B cell (primary cell): ENCODE measurements at regions not wholly inside any gene's neighbourhood (a gene's known extent, or its start where the extent isn't known, plus 50 kb on each side); places are given as distances from the start of the nearest gene placed in this dataset.

Experiments
- ATAC-seq: fragments of 200-7000 bp; cut with Tn5 transposase; one replicate; pipeline ENCODE4 v1.10.0; 2021; ENCODE audit warnings: low read depth, mild to moderate bottlenecking, moderate number of reproducible peaks, moderate library complexity
- CTCF ChIA-PET: fragments of 350-600 bp; sonication (Branson Sonifier 250); formaldehyde crosslinking; loops from one replicate; lab custom pipeline; 2021; ENCODE audit warnings: antibody characterized with exemption, inconsistent platforms; lab: Charles Lee
- POLR2A ChIA-PET: fragments of 350-600 bp; sonication (Branson Sonifier 250); formaldehyde crosslinking; loops from one replicate; lab custom pipeline; 2021; ENCODE audit warnings: antibody characterized with exemption; lab: Charles Lee
- DNase-seq: peaks from one replicate; pipeline ENCODE4 v3.0.0; 2013
- H2AFZ ChIP-seq: 2 replicates; pipeline ENCODE4 v1.6.1; 2012; ENCODE audit warnings: mild to moderate bottlenecking, low read depth, low read length; ENCODE audit not compliant: insufficient read depth, poor library complexity, severe bottlenecking
- H3K27ac ChIP-seq, 2 donors: 1 replicate in 1 of 2; 2 replicates in 1 of 2; pipeline ENCODE4 v1.5.1; 2012 to 2013; ENCODE audit warnings: low read length in 2 of 2, mild to moderate bottlenecking in 2 of 2, moderate library complexity in 1 of 2
- H3K27me3 ChIP-seq, 4 experiments: fragments of 200-600 bp in 1 of 4; sonication (generic) in 1 of 4; replicated peaks in 1 of 4; 1 replicate in 2 of 4; 2 replicates in 2 of 4; pipeline versions ENCODE4 v1.6.1 to v1.7.0; 2013 to 2016; ENCODE audit warnings: low read length in 3 of 4, mild to moderate bottlenecking in 2 of 4, mixed read lengths in 1 of 4, moderate library complexity in 1 of 4; ENCODE audit not compliant: insufficient read depth in 4 of 4, control insufficient read depth in 3 of 4; ENCODE audit errors: control extremely low read depth in 1 of 4
- H3K36me3 ChIP-seq, 2 experiments: replicated peaks in 1 of 2; 1 replicate in 1 of 2; 2 replicates in 1 of 2; pipeline versions ENCODE4 v1.6.1 to v1.7.1; 2013; ENCODE audit warnings: low read length in 1 of 2; ENCODE audit not compliant: insufficient read depth in 2 of 2, control insufficient read depth in 1 of 2; ENCODE audit errors: control extremely low read depth in 1 of 2, extremely low read depth in 1 of 2
- H3K4me1 ChIP-seq, 2 donors: fragments of 200-600 bp in 1 of 2; sonication (generic) in 1 of 2; 1 replicate in 1 of 2; 2 replicates in 1 of 2; pipeline versions ENCODE4 v1.5.1 to v1.6.1; 2013 to 2017; ENCODE audit warnings: low read length in 2 of 2; ENCODE audit not compliant: control insufficient read depth in 2 of 2, insufficient read depth in 2 of 2
- H3K4me2 ChIP-seq: replicated peaks from 2 replicates; pipeline ENCODE3; 2012; ENCODE audit warnings: mild to moderate bottlenecking, low read depth, low read length; ENCODE audit not compliant: poor library complexity, severe bottlenecking
- H3K4me3 ChIP-seq, 5 experiments: fragments of 200-600 bp in 1 of 5; sonication (generic) in 1 of 5; 1 replicate in 3 of 5; 2 replicates in 2 of 5; pipeline versions ENCODE4 v1.5.1 to v1.7.0; 2011 to 2016; ENCODE audit warnings: low read length in 4 of 5, mild to moderate bottlenecking in 4 of 5, low read depth in 2 of 5, control low read depth in 1 of 5, moderate library complexity in 1 of 5; ENCODE audit not compliant: insufficient read depth in 1 of 5; ENCODE audit errors: control extremely low read depth in 1 of 5, extremely low read depth in 1 of 5
- H3K79me2 ChIP-seq: fragments of 200-600 bp; sonication (generic); one replicate; pipeline ENCODE4 v1.6.0; 2016; ENCODE audit warnings: low read length; ENCODE audit not compliant: control insufficient read depth, insufficient read depth
- H3K9ac ChIP-seq: fragments of 200-600 bp; sonication (generic); 2 replicates; pipeline ENCODE4 v1.6.1; 2017; ENCODE audit warnings: mild to moderate bottlenecking, low read length, moderate library complexity
- H3K9me3 ChIP-seq, 3 donors: one replicate each; pipeline versions ENCODE4 v1.6.1 to v1.7.1; 2013; ENCODE audit warnings: low read length in 2 of 3; ENCODE audit not compliant: control insufficient read depth in 2 of 3, insufficient read depth in 1 of 3; ENCODE audit errors: control extremely low read depth in 1 of 3
- H4K20me1 ChIP-seq: 2 replicates; pipeline ENCODE4 v1.6.0; 2012; ENCODE audit warnings: mild to moderate bottlenecking, low read length; ENCODE audit not compliant: insufficient read depth, control insufficient read depth, poor library complexity, severe bottlenecking
- H3K27ac Mint-ChIP-seq: one replicate; pipeline ENCODE4 v1.8.0; 2021; ENCODE audit warnings: mixed read lengths
- H3K27me3 Mint-ChIP-seq: one replicate; pipeline ENCODE4 v1.8.0; 2021; ENCODE audit warnings: mixed read lengths
- H3K4me1 Mint-ChIP-seq: one replicate; pipeline ENCODE4 v1.8.0; 2021; ENCODE audit warnings: mixed read lengths
- H3K4me3 Mint-ChIP-seq: one replicate; pipeline ENCODE4 v1.8.0; 2021; ENCODE audit warnings: mixed read lengths
- H3K9me3 Mint-ChIP-seq: one replicate; pipeline ENCODE4 v1.8.0; 2022; ENCODE audit warnings: mixed read lengths; ENCODE audit not compliant: insufficient read depth
- EZH2 ChIP-seq: IDR thresholded peaks from 2 replicates; pipeline ENCODE4 v1.6.1; 2012; ENCODE audit warnings: borderline replicate concordance, low read depth, mild to moderate bottlenecking, moderate library complexity, low read length; ENCODE audit not compliant: insufficient read depth, poor library complexity, severe bottlenecking
- WGBS: methylation state at CpG from one replicate; pipeline ENCODE4 v1.1.5; 2013; ENCODE audit warnings: missing lambda C conversion rate; ENCODE audit not compliant: insufficient coverage; 5-methylcytosine and 5-hydroxymethylcytosine counted together
- intact Hi-C: fragments of 100-400 bp; cut with micrococcal nuclease; formaldehyde crosslinking; loops from one replicate; pipeline ENCODE4 v1.10.0; 2022
- TF ChIP-seq, protein P1 (sequence below): fragments of 200-600 bp; IDR thresholded peaks from one replicate; pipeline ENCODE4 v1.8.0; 2022; ENCODE audit warnings: antibody characterized with exemption, mild to moderate bottlenecking

DNA sequence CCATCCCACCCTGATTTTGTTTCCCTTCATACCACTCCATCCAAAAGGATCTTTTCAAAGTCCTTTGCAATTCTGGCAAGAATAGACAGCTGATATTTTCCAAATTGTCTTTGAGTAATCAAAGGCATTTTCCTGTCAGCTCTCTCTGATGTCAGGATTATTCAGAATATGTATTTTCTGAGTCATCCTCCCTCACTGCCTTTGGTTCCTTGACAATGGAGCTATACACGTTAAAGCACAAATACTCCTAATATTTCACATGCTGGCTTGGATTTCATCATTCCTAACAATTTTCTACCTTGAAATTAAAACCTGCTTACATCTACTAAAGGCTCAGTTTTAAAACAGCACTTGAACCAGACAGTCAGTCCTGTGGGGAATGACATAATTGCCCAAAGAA, 379.4 kb downstream of the GADD45G start:
- H4K20me1 ChIP-seq = no peaks in the 10 kb centered on the region
- CTCF ChIA-PET = interaction anchor here (0.6 kb wide), 1 partner anchor 428 kb away, joined by 3 read pairs; no protein-coding TSS in a partner anchor
- no peak overlapping the region for H3K27ac Mint-ChIP-seq
- H3K9me3 Mint-ChIP-seq = no peaks in the 10 kb centered on the region
- no peak overlapping the region for H3K27ac ChIP-seq
- no peaks in the 10 kb centered on the region for H3K27me3 ChIP-seq
- ATAC-seq (no peak), DNase-seq (no peak)
- H3K4me1 Mint-ChIP-seq = peaks cover 2% of the 10 kb centered on the region
- 73% methylated on average over 1 of the region's 1 CpG for WGBS
- H3K79me2 ChIP-seq = no peaks in the 10 kb centered on the region
- H3K4me3 ChIP-seq = no peak overlapping the region
- peaks cover 19% of the 10 kb centered on the region for H3K27me3 Mint-ChIP-seq
- H3K9ac ChIP-seq = no peak overlapping the region
- H3K9me3 ChIP-seq = no peaks in the 10 kb centered on the region
- H3K36me3 ChIP-seq = no peaks in the 10 kb centered on the region
- H3K4me3 Mint-ChIP-seq = no peak overlapping the region
- peaks cover 0 to 3% of the 10 kb centered on the region in 2 donors for H3K4me1 ChIP-seq
- H2AFZ ChIP-seq = no peak overlapping the region
- no peak for TF ChIP-seq EZH2
- TF ChIP-seq, protein P1, sequence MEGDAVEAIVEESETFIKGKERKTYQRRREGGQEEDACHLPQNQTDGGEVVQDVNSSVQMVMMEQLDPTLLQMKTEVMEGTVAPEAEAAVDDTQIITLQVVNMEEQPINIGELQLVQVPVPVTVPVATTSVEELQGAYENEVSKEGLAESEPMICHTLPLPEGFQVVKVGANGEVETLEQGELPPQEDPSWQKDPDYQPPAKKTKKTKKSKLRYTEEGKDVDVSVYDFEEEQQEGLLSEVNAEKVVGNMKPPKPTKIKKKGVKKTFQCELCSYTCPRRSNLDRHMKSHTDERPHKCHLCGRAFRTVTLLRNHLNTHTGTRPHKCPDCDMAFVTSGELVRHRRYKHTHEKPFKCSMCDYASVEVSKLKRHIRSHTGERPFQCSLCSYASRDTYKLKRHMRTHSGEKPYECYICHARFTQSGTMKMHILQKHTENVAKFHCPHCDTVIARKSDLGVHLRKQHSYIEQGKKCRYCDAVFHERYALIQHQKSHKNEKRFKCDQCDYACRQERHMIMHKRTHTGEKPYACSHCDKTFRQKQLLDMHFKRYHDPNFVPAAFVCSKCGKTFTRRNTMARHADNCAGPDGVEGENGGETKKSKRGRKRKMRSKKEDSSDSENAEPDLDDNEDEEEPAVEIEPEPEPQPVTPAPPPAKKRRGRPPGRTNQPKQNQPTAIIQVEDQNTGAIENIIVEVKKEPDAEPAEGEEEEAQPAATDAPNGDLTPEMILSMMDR = no peak
- intact Hi-C loops = no loop called here
- POLR2A ChIA-PET = no interaction called here
- H3K4me2 ChIP-seq = no peak overlapping the region

DNA sequence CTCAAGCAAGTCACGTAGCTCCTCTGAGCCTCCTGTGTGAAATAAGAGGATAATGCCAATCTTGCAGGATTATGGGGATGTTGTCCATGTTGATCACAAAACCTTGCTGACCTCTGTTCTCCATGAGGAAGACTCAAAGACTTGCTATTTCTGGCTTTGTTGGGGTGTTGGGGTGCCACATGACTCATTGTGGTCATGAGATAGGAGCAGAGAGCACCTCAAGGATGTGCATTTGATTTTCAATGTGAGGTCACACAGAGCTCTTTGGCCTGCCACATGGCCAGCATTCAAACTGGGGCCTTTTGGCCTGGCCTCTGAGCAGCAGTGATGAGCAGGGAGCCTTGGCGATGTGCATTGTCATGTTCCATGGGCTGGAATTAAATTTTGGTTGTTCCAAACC, 380.3 kb downstream of the GADD45G start:
- Histone ChIP-seq H3K4me2 (no peak overlapping the region), H2AFZ (no peak overlapping the region), H3K9me3 (no peaks in the 10 kb centered on the region), H3K4me1 (peaks cover 0 to 3% of the 10 kb centered on the region in 2 donors), H3K9ac (no peak overlapping the region), H3K79me2 (no peaks in the 10 kb centered on the region), H4K20me1 (no peaks in the 10 kb centered on the region), H3K36me3 (no peaks in the 10 kb centered on the region), H3K27ac (no peak overlapping the region), H3K27me3 (no peaks in the 10 kb centered on the region), H3K4me3 (no peak overlapping the region)
- ATAC-seq (no peak), DNase-seq (no peak)
- peaks cover 2% of the 10 kb centered on the region for H3K4me1 Mint-ChIP-seq
- ChIA-PET CTCF (no interaction called here), POLR2A (no interaction called here)
- no peak overlapping the region for H3K4me3 Mint-ChIP-seq
- intact Hi-C loops = no loop called here
- no peak overlapping the region for H3K27ac Mint-ChIP-seq
- no peaks in the 10 kb centered on the region for H3K9me3 Mint-ChIP-seq
- WGBS = 93% methylated on average over 2 of the region's 2 CpGs
- no peak for TF ChIP-seq EZH2
- TF ChIP-seq, protein P1 = no peak
- H3K27me3 Mint-ChIP-seq = peaks cover 17% of the 10 kb centered on the region
